ENCODE measurements at regions not wholly inside any gene's neighbourhood (a gene's known extent, or its start where the extent isn't known, plus 50 kb on each side); places are given as distances from the start of the nearest gene placed in this dataset.

DNA sequence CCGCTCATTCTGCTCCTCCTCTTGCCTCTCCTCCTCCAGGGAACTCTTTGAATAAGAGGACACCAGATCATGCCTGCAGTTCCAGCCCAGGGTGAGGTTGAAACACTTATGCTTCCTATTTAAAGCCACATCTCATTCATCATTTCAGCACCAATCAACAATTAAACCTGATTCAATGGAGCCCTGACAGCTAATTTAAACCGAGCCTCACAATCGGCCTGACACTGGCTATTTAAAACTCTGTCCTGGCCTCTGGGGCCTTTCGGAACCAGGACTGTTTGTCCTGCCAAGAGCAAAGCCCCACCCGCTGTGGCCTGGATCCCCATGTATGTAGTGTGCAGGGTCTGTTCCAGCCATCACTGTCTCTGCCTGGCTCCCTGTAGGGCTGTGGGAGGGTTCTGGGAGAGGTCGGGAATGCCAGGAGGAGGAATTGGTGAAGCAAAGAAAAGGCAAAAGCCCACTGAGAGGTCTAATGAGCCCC lies 97.4 kb downstream of the MCFD2 start:
- no peak overlapping the region for H3K4me3 ChIP-seq
- no peaks in the 10 kb centered on the region for H3K27me3 ChIP-seq (ENCODE audit: low read depth)
- intact Hi-C loops (cut with DNase I): no loop called here
- H3K4me1 ChIP-seq: peaks cover 34% of the 10 kb centered on the region
- DNase-seq (peak; percentile 67), ATAC-seq (peak; percentile 58 to 79)
- TF ChIP-seq, protein P1, sequence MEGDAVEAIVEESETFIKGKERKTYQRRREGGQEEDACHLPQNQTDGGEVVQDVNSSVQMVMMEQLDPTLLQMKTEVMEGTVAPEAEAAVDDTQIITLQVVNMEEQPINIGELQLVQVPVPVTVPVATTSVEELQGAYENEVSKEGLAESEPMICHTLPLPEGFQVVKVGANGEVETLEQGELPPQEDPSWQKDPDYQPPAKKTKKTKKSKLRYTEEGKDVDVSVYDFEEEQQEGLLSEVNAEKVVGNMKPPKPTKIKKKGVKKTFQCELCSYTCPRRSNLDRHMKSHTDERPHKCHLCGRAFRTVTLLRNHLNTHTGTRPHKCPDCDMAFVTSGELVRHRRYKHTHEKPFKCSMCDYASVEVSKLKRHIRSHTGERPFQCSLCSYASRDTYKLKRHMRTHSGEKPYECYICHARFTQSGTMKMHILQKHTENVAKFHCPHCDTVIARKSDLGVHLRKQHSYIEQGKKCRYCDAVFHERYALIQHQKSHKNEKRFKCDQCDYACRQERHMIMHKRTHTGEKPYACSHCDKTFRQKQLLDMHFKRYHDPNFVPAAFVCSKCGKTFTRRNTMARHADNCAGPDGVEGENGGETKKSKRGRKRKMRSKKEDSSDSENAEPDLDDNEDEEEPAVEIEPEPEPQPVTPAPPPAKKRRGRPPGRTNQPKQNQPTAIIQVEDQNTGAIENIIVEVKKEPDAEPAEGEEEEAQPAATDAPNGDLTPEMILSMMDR (IDR thresholded peaks at IDR 0.05): no peak
- peak overlapping the region; percentile 32 for H3K27ac ChIP-seq
- H3K9me3 ChIP-seq: no peaks in the 10 kb centered on the region
- no peaks in the 10 kb centered on the region for H3K36me3 ChIP-seq

DNA sequence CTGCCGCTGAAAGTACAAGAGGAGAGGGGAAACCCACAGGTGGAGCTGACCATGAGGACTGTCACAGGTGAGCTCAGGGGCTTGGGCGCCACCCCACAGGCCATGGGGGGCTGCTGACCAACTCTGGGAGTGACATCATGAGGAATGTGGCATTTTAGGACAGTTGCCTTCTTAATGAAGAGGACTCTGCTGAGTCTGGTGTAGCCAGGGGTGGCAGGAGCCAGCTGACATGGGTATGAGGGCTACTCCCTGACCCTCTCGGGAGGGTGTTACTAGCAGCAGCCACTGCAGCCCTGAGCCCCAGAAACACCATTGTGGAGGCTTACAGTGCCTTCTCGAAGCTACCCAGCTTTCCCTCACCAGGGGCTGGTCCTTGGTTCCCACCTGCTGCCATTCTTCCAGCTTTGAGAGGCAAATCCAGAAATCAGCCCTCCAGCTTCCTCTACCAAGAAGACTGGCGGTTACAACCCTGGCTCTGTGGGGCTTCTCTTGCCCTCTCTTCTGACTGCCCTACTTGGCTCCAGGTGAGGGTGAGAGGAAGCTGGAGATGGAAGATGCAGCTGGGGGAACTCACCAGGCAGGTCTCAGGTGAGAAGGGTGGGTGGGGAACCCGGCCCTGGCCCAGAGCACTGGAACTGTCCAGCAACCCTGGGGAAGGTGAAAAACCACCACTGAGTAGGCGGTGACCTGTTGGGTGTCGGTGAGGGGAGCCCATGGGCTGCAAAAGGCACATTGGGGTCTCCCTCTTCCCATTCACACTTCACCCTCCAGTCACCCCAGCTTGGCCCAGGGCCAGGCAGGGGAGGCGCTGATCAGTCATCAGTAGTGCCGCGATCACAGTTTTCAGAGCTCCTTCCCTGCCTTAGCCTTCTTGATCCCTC lies 98.5 kb downstream of the MCFD2 start:
- H3K4me3 ChIP-seq: no peak overlapping the region
- peaks cover 44% of the 10 kb centered on the region for H3K4me1 ChIP-seq
- DNase-seq (no peak), ATAC-seq (no peak)
- H3K27ac ChIP-seq: peak overlapping the region; percentile 24
- no peaks in the 10 kb centered on the region for H3K9me3 ChIP-seq
- H3K36me3 ChIP-seq: no peaks in the 10 kb centered on the region
- intact Hi-C loops (cut with DNase I): no loop called here
- TF ChIP-seq, protein P1 (IDR thresholded peaks at IDR 0.05): no peak
- no peaks in the 10 kb centered on the region for H3K27me3 ChIP-seq (ENCODE audit: low read depth)

DNA sequence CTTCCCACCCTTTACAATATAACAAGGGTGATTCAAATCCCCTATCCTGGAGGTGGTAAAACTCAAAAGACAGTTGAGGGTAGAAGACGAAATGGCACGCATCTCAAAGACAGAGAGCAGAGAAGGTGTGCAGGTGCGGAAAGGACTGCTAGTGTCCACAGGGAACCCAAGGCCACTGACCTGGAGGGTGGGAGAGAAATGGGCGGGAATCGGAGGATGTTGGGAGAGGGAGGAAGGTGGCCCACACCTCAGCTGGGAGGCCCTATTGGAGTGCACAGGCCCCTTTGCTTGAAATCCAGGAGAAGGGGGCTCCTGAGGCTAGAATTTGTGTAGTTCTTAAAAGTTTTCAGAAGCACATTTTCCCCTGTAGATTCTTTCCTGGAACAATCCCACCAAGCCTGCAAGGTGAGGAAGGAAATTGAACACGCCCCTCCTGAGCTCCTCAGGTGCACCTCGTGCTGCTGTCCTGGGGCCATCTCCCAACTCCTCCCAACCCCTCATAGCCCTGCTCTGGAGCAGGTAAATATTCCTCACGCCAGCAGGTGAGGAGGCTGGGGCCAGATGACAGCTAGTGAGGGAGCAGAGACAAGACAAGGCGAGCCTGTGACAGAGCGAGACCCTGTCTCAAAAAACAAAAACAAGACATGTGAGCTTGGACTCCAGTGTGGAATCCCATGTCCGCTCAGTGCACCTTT lies 99.3 kb downstream of the MCFD2 start:
- H3K27me3 ChIP-seq (ENCODE audit: low read depth): no peaks in the 10 kb centered on the region
- H3K4me3 ChIP-seq: no peak overlapping the region
- no peaks in the 10 kb centered on the region for H3K9me3 ChIP-seq
- intact Hi-C loops (cut with DNase I): no loop called here
- no peak for ATAC-seq
- H3K27ac ChIP-seq: no peak overlapping the region
- DNase-seq: no peak
- H3K4me1 ChIP-seq: peaks cover 52% of the 10 kb centered on the region
- H3K36me3 ChIP-seq: no peaks in the 10 kb centered on the region
- TF ChIP-seq, protein P1 (IDR thresholded peaks at IDR 0.05): no peak

DNA sequence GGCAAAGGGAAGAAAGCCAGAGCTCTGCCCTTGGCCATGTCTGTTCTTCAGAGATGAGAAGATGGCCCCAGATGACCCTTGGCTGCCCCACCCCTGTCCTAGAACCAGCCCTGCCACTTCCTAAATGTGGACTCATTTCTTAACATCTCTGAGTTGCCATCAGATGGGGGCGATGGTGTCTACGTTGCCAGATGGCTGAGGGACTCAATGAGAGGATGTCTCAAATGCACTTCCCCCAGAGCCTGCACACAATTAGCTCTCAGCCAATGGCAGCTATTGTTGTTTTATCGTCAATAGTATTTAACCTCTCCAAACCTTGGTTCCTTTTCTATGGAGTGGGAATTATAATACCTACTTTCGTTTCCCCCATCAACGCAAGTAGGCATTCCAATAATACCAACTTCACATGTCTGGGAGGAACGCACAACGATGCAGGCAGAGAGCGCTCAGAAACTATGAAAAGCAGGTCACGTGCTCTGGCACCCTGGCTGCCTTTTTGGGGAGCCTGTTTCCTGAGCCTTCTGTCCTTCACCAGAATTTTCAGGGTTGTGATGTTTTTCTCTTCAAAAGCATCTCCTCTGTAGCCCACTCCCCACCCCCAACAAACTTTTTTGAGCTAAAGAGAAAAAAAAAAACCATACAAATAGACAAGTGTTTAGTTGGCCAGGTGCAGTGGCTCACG lies 100.3 kb downstream of the MCFD2 start:
- TF ChIP-seq, protein P1 (IDR thresholded peaks at IDR 0.05): no peak
- H3K4me1 ChIP-seq: peaks cover 52% of the 10 kb centered on the region
- H3K4me3 ChIP-seq: no peak overlapping the region
- no peaks in the 10 kb centered on the region for H3K36me3 ChIP-seq
- no peaks in the 10 kb centered on the region for H3K9me3 ChIP-seq
- no peaks in the 10 kb centered on the region for H3K27me3 ChIP-seq (ENCODE audit: low read depth)
- intact Hi-C loops (cut with DNase I): no loop called here
- ATAC-seq (peak in 1 of 2 donors; percentile 20), DNase-seq (no peak)
- H3K27ac ChIP-seq: peak overlapping the region; percentile 77

DNA sequence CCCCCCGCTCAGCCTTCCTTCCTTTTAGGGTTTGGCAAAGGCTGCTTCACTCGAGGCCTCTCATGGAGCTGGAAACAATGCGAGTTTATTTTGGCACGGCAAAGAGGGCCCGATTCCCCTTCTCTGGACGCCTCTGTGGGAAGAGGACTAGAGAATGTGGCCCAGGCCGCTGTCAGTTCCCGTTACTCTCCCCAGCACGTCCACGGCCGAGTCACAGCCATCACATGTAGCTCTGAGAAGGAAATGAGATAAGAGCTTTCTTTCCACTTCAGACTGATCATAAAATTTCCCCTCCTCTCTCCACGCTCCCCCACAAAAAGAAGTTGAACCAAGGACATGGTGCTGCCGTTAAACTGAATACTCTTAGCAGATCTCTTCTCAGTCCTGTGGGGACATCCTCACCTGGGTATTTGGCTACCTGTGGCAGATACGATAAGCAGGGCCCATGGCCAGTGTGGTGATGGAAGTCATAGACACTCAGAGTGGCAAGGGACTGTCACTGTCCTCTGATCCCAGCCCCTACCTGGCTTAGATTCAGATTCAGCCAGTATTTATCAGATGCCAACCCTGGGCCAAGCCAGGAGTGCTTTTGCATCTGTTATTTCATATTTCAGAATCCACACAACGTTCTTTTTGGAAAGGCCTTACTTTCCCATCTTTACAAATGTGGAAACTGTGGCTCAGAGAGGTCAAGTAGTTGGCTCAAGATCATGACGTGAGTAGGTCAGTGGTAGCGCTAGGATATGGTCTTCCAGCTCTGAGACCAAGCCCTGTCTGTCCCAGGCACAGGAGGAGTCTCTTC lies 101.2 kb downstream of the MCFD2 start:
- no peaks in the 10 kb centered on the region for H3K27me3 ChIP-seq (ENCODE audit: low read depth)
- H3K4me3 ChIP-seq: no peak overlapping the region
- TF ChIP-seq, protein P1 (IDR thresholded peaks at IDR 0.05): no peak
- no peaks in the 10 kb centered on the region for H3K36me3 ChIP-seq
- no peaks in the 10 kb centered on the region for H3K9me3 ChIP-seq
- peaks cover 52% of the 10 kb centered on the region for H3K4me1 ChIP-seq
- peak overlapping the region; percentile 77 for H3K27ac ChIP-seq
- ATAC-seq: peak; percentile 68
- DNase-seq: no peak
- intact Hi-C loops (cut with DNase I): no loop called here

Data from lower lobe of right lung (tissue), 2 donors.